Keratinocyte (primary cell): ENCODE measurements at regions not wholly inside any gene's neighbourhood (a gene's known extent, or its start where the extent isn't known, plus 50 kb on each side); places are given as distances from the start of the nearest gene placed in this dataset.

Experiments used
- DNase-seq: peaks from one replicate; pipeline ENCODE4 v3.0.0-alpha.2; 2011; ENCODE audit warnings: low read depth, missing footprints, low spot score
- FAIRE-seq: peaks from 2 replicates; lab custom pipeline; 2011; peaks lifted over from hg19 to GRCh38; lab: Jason Lieb, UNC
- H2AFZ ChIP-seq: 2 replicates; pipeline ENCODE4 v1.6.0; 2012; ENCODE audit warnings: low read length, control low read depth, inconsistent platforms; ENCODE audit not compliant: control insufficient read depth
- H3K27ac ChIP-seq: 2 replicates; pipeline ENCODE4 v1.5.1; 2011; ENCODE audit warnings: low read length; ENCODE audit not compliant: control insufficient read depth, insufficient read depth
- H3K27me3 ChIP-seq: 3 replicates; pipeline ENCODE4 v1.6.0; 2011; ENCODE audit warnings: low read length; ENCODE audit not compliant: control insufficient read depth, insufficient read depth; ENCODE audit errors: extremely low read depth
- H3K36me3 ChIP-seq, 2 experiments: 2 replicates in 1 of 2; 3 replicates in 1 of 2; pipeline ENCODE4 v1.5.1; 2011; ENCODE audit warnings: low read length in 2 of 2, mild to moderate bottlenecking in 1 of 2; ENCODE audit not compliant: control insufficient read depth in 2 of 2, insufficient read depth in 2 of 2; ENCODE audit errors: extremely low read depth in 1 of 2
- H3K4me1 ChIP-seq: 3 replicates; pipeline ENCODE4 v1.5.1; 2011; ENCODE audit warnings: low read length; ENCODE audit not compliant: control insufficient read depth, insufficient read depth; ENCODE audit errors: extremely low read depth
- H3K4me2 ChIP-seq: 3 replicates; pipeline ENCODE4 v1.6.0; 2011; ENCODE audit warnings: low read depth, low read length; ENCODE audit not compliant: control insufficient read depth, insufficient read depth; ENCODE audit errors: extremely low read depth
- H3K4me3 ChIP-seq, 3 experiments: fragments of 200-600 bp in 1 of 3; sonication (generic) in 1 of 3; 2 replicates in 2 of 3; 3 replicates in 1 of 3; pipeline ENCODE4 v1.5.1; 2011 to 2016; ENCODE audit warnings: low read length in 3 of 3, mild to moderate bottlenecking in 3 of 3, control low read depth in 2 of 3, inconsistent platforms in 1 of 3, low read depth in 1 of 3, mixed read lengths in 1 of 3, mixed run types in 1 of 3, moderate library complexity in 1 of 3; ENCODE audit not compliant: control insufficient read depth in 2 of 3, insufficient read depth in 2 of 3; ENCODE audit errors: extremely low read depth in 1 of 3
- H3K79me2 ChIP-seq: 2 replicates; pipeline ENCODE4 v1.6.0; 2012; ENCODE audit warnings: low read length; ENCODE audit not compliant: control insufficient read depth, insufficient read depth
- H3K9ac ChIP-seq: 3 replicates; pipeline ENCODE4 v1.6.0; 2011; ENCODE audit warnings: low read length; ENCODE audit not compliant: control insufficient read depth, insufficient read depth; ENCODE audit errors: extremely low read depth
- H3K9me1 ChIP-seq: 3 replicates; pipeline ENCODE4 v1.6.0; 2011; ENCODE audit warnings: low read length; ENCODE audit not compliant: control insufficient read depth, insufficient read depth; ENCODE audit errors: extremely low read depth
- H3K9me3 ChIP-seq: 2 replicates; pipeline ENCODE4 v1.5.1; 2012; ENCODE audit warnings: low read depth, low read length; ENCODE audit not compliant: control insufficient read depth
- H4K20me1 ChIP-seq: 3 replicates; pipeline ENCODE4 v1.6.0; 2011; ENCODE audit warnings: low read length; ENCODE audit not compliant: control insufficient read depth, insufficient read depth; ENCODE audit errors: extremely low read depth
- EZH2 ChIP-seq: IDR thresholded peaks from one replicate; pipeline ENCODE4 v1.6.1; 2012; ENCODE audit warnings: inconsistent platforms, mild to moderate bottlenecking, low read length, moderate library complexity
- dilution Hi-C: fragments of 300-500 bp; cut with MboI; formaldehyde crosslinking; loops from one replicate; pipeline ENCODE4 v1.7.0; 2020; ENCODE audit warnings: low sequenced_read_pairs; ENCODE audit not compliant: extremely low pct_ligation_motif_present
- TF ChIP-seq, protein P1 (sequence below), 3 experiments: IDR thresholded peaks in 1 of 3; conservative IDR thresholded peaks in 1 of 3; optimal IDR thresholded peaks in 1 of 3; 2 replicates in 2 of 3; 3 replicates in 1 of 3; pipeline versions ENCODE3 to v1.5.1; 2011; ENCODE audit warnings: low read length in 3 of 3, mild to moderate bottlenecking in 3 of 3, moderate library complexity in 2 of 3, control low read depth in 1 of 3, inconsistent platforms in 1 of 3; ENCODE audit not compliant: insufficient read depth in 2 of 3; ENCODE audit errors: extremely low read depth in 1 of 3

DNA sequence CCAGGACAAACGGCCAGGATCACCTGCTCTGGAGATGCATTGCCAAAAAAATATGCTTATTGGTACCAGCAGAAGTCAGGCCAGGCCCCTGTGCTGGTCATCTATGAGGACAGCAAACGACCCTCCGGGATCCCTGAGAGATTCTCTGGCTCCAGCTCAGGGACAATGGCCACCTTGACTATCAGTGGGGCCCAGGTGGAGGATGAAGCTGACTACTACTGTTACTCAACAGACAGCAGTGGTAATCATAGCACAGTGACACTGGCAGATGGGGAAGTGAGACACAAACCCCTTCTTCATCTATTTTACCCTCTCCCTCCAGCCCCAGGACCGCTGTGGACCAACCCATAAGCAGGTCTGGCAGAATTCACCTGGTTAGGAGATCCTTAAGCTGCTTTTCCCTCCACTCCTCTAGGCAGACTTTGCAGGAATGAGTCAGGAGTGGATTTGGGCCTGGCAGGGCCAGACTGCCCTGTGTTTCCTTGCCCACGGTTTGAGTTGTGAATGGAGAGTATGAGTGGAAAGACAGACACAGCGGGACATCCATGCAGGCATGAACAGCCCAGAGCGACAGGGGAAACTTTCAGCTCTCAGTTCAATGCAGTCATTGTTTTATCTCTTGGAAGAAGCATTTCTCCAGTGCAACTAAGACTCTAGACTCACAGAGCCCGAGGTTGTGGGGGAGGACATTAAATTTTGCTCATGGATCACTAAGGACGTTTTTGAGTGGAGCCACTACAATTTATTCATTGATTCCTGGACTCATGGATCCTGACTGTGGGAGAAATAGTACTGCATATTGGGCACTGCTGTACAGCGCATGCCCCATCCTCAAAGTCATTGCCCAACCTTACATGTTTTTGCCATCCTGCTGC is 75.3 kb upstream of the IGLL5 start:
- dilution Hi-C loops, result no loop called here
- Histone ChIP-seq H3K27ac (no peak overlapping the region), H4K20me1 (no peaks in the 10 kb centered on the region), H3K36me3 (no peaks in the 10 kb centered on the region), H3K4me1 (no peaks in the 10 kb centered on the region), H3K79me2 (no peaks in the 10 kb centered on the region), H3K9me1 (no peaks in the 10 kb centered on the region), H3K4me3 (no peak overlapping the region), H3K27me3 (no peaks in the 10 kb centered on the region), H2AFZ (no peak overlapping the region), H3K4me2 (no peak overlapping the region), H3K9me3 (no peaks in the 10 kb centered on the region), H3K9ac (no peak overlapping the region)
- TF ChIP-seq EZH2, result no peak
- TF ChIP-seq, protein P1, sequence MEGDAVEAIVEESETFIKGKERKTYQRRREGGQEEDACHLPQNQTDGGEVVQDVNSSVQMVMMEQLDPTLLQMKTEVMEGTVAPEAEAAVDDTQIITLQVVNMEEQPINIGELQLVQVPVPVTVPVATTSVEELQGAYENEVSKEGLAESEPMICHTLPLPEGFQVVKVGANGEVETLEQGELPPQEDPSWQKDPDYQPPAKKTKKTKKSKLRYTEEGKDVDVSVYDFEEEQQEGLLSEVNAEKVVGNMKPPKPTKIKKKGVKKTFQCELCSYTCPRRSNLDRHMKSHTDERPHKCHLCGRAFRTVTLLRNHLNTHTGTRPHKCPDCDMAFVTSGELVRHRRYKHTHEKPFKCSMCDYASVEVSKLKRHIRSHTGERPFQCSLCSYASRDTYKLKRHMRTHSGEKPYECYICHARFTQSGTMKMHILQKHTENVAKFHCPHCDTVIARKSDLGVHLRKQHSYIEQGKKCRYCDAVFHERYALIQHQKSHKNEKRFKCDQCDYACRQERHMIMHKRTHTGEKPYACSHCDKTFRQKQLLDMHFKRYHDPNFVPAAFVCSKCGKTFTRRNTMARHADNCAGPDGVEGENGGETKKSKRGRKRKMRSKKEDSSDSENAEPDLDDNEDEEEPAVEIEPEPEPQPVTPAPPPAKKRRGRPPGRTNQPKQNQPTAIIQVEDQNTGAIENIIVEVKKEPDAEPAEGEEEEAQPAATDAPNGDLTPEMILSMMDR (optimal IDR thresholded peaks at IDR 0.05 in 1 of 3, IDR thresholded peaks at IDR 0.05 in 1 of 3, conservative IDR thresholded peaks at IDR 0.05 in 1 of 3; ENCODE audit: extremely low read depth in 1 of 3, insufficient read depth in 2 of 3, low read length in 3 of 3), result no peak
- DNase-seq (no peak), FAIRE-seq (no peak)

DNA sequence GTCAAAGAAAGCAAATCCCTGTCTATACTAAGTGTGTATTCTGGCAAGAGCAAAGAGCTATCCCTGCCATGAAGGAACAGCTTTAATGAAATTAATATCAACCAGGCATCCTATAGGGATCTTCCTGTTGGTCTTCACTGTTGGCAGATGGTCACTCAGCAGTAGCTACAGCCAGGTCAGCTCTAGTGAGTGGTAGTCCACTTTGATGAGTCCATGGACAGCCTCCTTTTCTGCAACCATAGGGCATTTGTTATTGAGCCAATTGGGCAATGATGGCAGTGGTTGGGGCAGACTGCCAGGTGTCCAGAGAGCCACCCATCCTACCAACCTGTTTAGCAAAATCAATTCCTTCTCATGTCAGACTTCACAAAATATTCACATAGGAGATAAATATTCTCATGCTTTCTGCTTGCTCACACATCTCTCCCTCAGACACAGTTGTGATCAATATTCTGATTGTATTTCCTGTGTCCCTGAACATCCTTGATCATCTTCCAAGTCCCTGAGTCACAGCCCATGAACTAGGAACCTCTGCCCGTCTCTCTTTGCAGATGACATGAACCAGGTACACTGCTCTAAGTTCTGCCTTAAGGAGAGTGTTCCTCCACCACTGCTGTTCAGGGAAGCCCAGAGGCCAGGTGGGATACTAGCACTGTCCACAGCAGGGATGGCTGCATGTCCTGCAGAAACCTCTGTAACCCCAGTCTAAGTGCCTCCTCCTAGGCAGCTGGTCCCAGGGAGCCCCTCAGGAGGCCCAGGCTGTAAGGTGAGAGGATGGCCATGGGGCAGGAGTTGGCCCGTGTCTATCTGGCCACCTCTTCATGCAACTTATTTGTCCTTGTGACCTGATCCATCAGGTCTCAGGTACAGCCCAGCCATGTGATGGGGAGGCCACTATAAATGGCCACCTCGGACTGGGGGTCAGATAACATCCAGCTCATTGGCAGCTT is 74.2 kb upstream of the IGLL5 start:
- H2AFZ ChIP-seq, result no peak overlapping the region
- H3K36me3 ChIP-seq, result no peaks in the 10 kb centered on the region
- no peaks in the 10 kb centered on the region for H3K4me1 ChIP-seq
- FAIRE-seq, result no peak
- no peaks in the 10 kb centered on the region for H3K9me1 ChIP-seq
- no peak overlapping the region for H3K9ac ChIP-seq
- DNase-seq, result no peak
- dilution Hi-C loops, result no loop called here
- TF ChIP-seq EZH2, result no peak
- TF ChIP-seq, protein P1 (optimal IDR thresholded peaks at IDR 0.05 in 1 of 3, IDR thresholded peaks at IDR 0.05 in 1 of 3, conservative IDR thresholded peaks at IDR 0.05 in 1 of 3; ENCODE audit: extremely low read depth in 1 of 3, insufficient read depth in 2 of 3, low read length in 3 of 3), result no peak
- no peaks in the 10 kb centered on the region for H4K20me1 ChIP-seq
- no peaks in the 10 kb centered on the region for H3K9me3 ChIP-seq
- no peak overlapping the region for H3K4me2 ChIP-seq
- H3K27me3 ChIP-seq, result no peaks in the 10 kb centered on the region
- H3K4me3 ChIP-seq, result no peak overlapping the region
- no peak overlapping the region for H3K27ac ChIP-seq
- H3K79me2 ChIP-seq, result no peaks in the 10 kb centered on the region
